A549 (cell line): ENCODE measurements at regions not wholly inside any gene's neighbourhood (a gene's known extent, or its start where the extent isn't known, plus 50 kb on each side); places are given as distances from the start of the nearest gene placed in this dataset.

ENCODE experiments used
- ATAC-seq, 2 experiments: fragments of 200-7000 bp in 1 of 2; fragments of >200 bp in 1 of 2; cut with Nextera tagmentation in 1 of 2; cut with Tn5 transposase in 1 of 2; 3 replicates each; pipeline versions ENCODE4 v1.8.0 to v1.9.1; 2018 to 2020; ENCODE audit warnings: mild to moderate bottlenecking in 1 of 2, moderate library complexity in 1 of 2
- CTCF ChIA-PET: fragments of 300-600 bp; sonication (Branson Sonifier 250); formaldehyde crosslinking; extraction: SDS; loops from one replicate; lab custom pipeline; 2021; ENCODE audit warnings: antibody characterized with exemption, inconsistent platforms; lab: Yijun Ruan, JAX
- POLR2A ChIA-PET: fragments of 350-600 bp; formaldehyde crosslinking; extraction: SDS; loops from one replicate; lab custom pipeline; 2021; ENCODE audit warnings: antibody characterized with exemption, inconsistent platforms; lab: Yijun Ruan, JAX
- DNase-seq, 2 experiments: peaks; one replicate each; pipeline versions ENCODE4 v3.0.0 to v3.0.0-alpha.2; 2011 to 2016; ENCODE audit warnings: low read depth in 1 of 2, low spot score in 1 of 2
- FAIRE-seq: peaks from 2 replicates; lab custom pipeline; 2011; peaks lifted over from hg19 to GRCh38; lab: Jason Lieb, UNC
- H3K27ac ChIP-seq, 2 experiments: fragments of >200 bp; sonication (Bioruptor Twin); formaldehyde crosslinking; 3 replicates each; pipeline ENCODE4 v1.5.1; 2016 to 2017
- H3K4me1 ChIP-seq: fragments of >200 bp; sonication (Bioruptor Twin); formaldehyde crosslinking; 3 replicates; pipeline ENCODE4 v1.6.1; 2016
- H3K4me2 ChIP-seq: fragments of >200 bp; sonication (Bioruptor Twin); formaldehyde crosslinking; 3 replicates; pipeline ENCODE4 v1.6.1; 2016
- H3K4me3 ChIP-seq: fragments of >200 bp; sonication (Bioruptor Twin); formaldehyde crosslinking; 3 replicates; pipeline ENCODE4 v1.5.1; 2016
- H3K9me3 ChIP-seq: fragments of >200 bp; sonication (Bioruptor Twin); formaldehyde crosslinking; 3 replicates; pipeline ENCODE4 v1.6.1; 2016
- CHD2 ChIP-seq: fragments of 150-350 bp; IDR thresholded peaks from 2 replicates; pipeline ENCODE4 v1.6.1; 2014; ENCODE audit warnings: low read length; ENCODE audit not compliant: partially characterized antibody
- EP300 ChIP-seq, 2 experiments: fragments of >200 bp; sonication (Bioruptor Twin); formaldehyde crosslinking; IDR thresholded peaks; 2 replicates in 1 of 2; 3 replicates in 1 of 2; pipeline ENCODE4 v1.6.1; 2016 to 2017
- ESRRA ChIP-seq: fragments of 150-350 bp; IDR thresholded peaks from 2 replicates; pipeline ENCODE4 v1.6.1; 2014; ENCODE audit warnings: mild to moderate bottlenecking, low read length, borderline replicate concordance
- HDAC2 ChIP-seq: fragments of 200-600 bp; sonication (generic); IDR thresholded peaks from 2 replicates; pipeline ENCODE4 v1.6.1; 2016
- HOXB13 ChIP-seq: fragments of 250-450 bp; sonication (Bioruptor Pico); IDR thresholded peaks from 2 replicates; pipeline ENCODE4 v1.5.0; 2020; ENCODE audit warnings: low read depth, mild to moderate bottlenecking, moderate library complexity
- KDM5A ChIP-seq: fragments of 200-600 bp; sonication (generic); IDR thresholded peaks from 2 replicates; pipeline ENCODE4 v1.6.1; 2016; ENCODE audit warnings: antibody characterized with exemption, mild to moderate bottlenecking
- MAFK ChIP-seq: fragments of 450-650 bp; IDR thresholded peaks from 2 replicates; pipeline ENCODE4 v1.6.1; 2014; ENCODE audit not compliant: partially characterized antibody
- NFE2L2 ChIP-seq: fragments of 150-350 bp; conservative IDR thresholded peaks from 2 replicates; pipeline ENCODE4 v1.6.1; 2014; ENCODE audit warnings: low read length
- RAD21 ChIP-seq, 2 experiments: fragments of >200 bp in 1 of 2; sonication (Bioruptor Twin) in 1 of 2; formaldehyde crosslinking in 1 of 2; IDR thresholded peaks in 1 of 2; conservative IDR thresholded peaks in 1 of 2; 2 replicates in 1 of 2; 3 replicates in 1 of 2; pipeline ENCODE4 v1.6.1; 2012 to 2018; ENCODE audit warnings: inconsistent platforms in 1 of 2
- RNF2 ChIP-seq: fragments of 200-600 bp; sonication (generic); IDR thresholded peaks from 2 replicates; pipeline ENCODE4 v1.6.1; 2016; ENCODE audit warnings: low read depth, mild to moderate bottlenecking, antibody characterized with exemption, moderate library complexity, borderline replicate concordance
- TFCP2L1 ChIP-seq: fragments of 250-450 bp; sonication (Bioruptor Pico); IDR thresholded peaks from 2 replicates; pipeline ENCODE4 v1.5.0; 2021; ENCODE audit warnings: mild to moderate bottlenecking
- TP53 ChIP-seq: fragments of 250-450 bp; sonication (Bioruptor Pico); IDR thresholded peaks from 2 replicates; pipeline ENCODE4 v1.5.0; 2021; ENCODE audit warnings: mild to moderate bottlenecking, moderate library complexity
- ZFP36 ChIP-seq: fragments of 450-650 bp; IDR thresholded peaks from 2 replicates; pipeline ENCODE4 v1.6.1; 2014; ENCODE audit warnings: borderline replicate concordance; ENCODE audit not compliant: partially characterized antibody
- ZNF302 ChIP-seq: fragments of 250-450 bp; sonication (Bioruptor Pico); IDR thresholded peaks from 2 replicates; pipeline ENCODE4 v1.9.0; 2021; ENCODE audit warnings: inconsistent platforms, mild to moderate bottlenecking, moderate library complexity
- WGBS: methylation state at CpG from one replicate; pipeline ENCODE4 v1.1.6; 2017; ENCODE audit errors: missing lambda C conversion rate; 5-methylcytosine and 5-hydroxymethylcytosine counted together
- TF ChIP-seq, protein P1 (sequence below): fragments of 450-650 bp; IDR thresholded peaks from 2 replicates; pipeline ENCODE4 v1.6.1; 2014; ENCODE audit warnings: antibody characterized with exemption
- TF ChIP-seq, protein P2 (sequence below): fragments of 250-450 bp; sonication (Bioruptor Pico); IDR thresholded peaks from 2 replicates; pipeline ENCODE4 v1.5.0; 2021; ENCODE audit warnings: mild to moderate bottlenecking, moderate library complexity, borderline replicate concordance
- TF ChIP-seq, protein P3 (sequence below): fragments of >200 bp; sonication (Bioruptor Twin); formaldehyde crosslinking; IDR thresholded peaks from 3 replicates; pipeline ENCODE4 v1.6.1; 2016
- TF ChIP-seq, protein P4 (sequence below): fragments of >200 bp; sonication (Bioruptor Twin); formaldehyde crosslinking; IDR thresholded peaks from 2 replicates; pipeline ENCODE4 v1.6.1; 2016

DNA sequence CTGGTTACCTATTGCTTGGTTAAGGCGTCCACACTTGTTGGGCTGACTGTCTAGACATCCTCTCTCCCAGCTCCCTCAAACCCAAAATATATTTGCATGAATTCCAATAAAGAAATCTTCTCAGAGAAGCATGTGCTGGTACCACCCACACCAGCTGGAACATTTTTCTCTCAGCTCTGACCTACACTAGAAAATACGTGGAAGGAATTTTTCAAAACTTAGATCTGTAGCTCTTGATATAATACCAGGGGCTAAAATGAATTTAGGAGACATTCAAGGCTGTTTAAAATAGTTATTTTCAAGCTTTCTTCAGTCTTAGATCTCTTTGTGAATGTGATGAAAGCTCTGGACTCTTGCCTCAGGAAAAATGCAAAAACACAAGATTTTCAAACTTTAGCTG, 590.4 kb downstream of the PDCD6IP start:
- Histone ChIP-seq H3K4me3 (no peak overlapping the region), H3K9me3 (no peaks in the 10 kb centered on the region), H3K4me2 (no peak overlapping the region), H3K27ac (no peak overlapping the region), H3K4me1 (no peaks in the 10 kb centered on the region)
- CTCF ChIA-PET: interaction anchor here (2.2 kb wide), 1 partner anchor 11 kb away, joined by 5 read pairs; no protein-coding TSS in a partner anchor
- TF ChIP-seq TFCP2L1 (CRISPR knock-in tag): no peak
- no peak for TF ChIP-seq KDM5A
- TF ChIP-seq, protein P1, sequence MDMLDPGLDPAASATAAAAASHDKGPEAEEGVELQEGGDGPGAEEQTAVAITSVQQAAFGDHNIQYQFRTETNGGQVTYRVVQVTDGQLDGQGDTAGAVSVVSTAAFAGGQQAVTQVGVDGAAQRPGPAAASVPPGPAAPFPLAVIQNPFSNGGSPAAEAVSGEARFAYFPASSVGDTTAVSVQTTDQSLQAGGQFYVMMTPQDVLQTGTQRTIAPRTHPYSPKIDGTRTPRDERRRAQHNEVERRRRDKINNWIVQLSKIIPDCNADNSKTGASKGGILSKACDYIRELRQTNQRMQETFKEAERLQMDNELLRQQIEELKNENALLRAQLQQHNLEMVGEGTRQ: no peak
- no peak for TF ChIP-seq ZNF302 (CRISPR knock-in tag)
- TF ChIP-seq EP300 (IDR thresholded peaks at IDR 0.05): no peak
- TF ChIP-seq TP53: no peak
- TF ChIP-seq HDAC2: no peak
- no peak for TF ChIP-seq MAFK
- TF ChIP-seq, protein P2, sequence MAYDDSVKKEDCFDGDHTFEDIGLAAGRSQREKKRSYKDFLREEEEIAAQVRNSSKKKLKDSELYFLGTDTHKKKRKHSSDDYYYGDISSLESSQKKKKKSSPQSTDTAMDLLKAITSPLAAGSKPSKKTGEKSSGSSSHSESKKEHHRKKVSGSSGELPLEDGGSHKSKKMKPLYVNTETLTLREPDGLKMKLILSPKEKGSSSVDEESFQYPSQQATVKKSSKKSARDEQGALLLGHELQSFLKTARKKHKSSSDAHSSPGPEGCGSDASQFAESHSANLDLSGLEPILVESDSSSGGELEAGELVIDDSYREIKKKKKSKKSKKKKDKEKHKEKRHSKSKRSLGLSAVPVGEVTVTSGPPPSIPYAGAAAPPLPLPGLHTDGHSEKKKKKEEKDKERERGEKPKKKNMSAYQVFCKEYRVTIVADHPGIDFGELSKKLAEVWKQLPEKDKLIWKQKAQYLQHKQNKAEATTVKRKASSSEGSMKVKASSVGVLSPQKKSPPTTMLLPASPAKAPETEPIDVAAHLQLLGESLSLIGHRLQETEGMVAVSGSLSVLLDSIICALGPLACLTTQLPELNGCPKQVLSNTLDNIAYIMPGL: no peak
- TF ChIP-seq RNF2: no peak
- TF ChIP-seq NFE2L2: no peak
- no peak for TF ChIP-seq HOXB13 (CRISPR knock-in tag)
- TF ChIP-seq, protein P3, sequence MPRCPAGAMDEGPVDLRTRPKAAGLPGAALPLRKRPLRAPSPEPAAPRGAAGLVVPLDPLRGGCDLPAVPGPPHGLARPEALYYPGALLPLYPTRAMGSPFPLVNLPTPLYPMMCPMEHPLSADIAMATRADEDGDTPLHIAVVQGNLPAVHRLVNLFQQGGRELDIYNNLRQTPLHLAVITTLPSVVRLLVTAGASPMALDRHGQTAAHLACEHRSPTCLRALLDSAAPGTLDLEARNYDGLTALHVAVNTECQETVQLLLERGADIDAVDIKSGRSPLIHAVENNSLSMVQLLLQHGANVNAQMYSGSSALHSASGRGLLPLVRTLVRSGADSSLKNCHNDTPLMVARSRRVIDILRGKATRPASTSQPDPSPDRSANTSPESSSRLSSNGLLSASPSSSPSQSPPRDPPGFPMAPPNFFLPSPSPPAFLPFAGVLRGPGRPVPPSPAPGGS: no peak
- FAIRE-seq (no peak), DNase-seq (no peak), ATAC-seq (no peak)
- POLR2A ChIA-PET: no interaction called here
- 7% methylated on average over 2 of the region's 2 CpGs for WGBS

DNA sequence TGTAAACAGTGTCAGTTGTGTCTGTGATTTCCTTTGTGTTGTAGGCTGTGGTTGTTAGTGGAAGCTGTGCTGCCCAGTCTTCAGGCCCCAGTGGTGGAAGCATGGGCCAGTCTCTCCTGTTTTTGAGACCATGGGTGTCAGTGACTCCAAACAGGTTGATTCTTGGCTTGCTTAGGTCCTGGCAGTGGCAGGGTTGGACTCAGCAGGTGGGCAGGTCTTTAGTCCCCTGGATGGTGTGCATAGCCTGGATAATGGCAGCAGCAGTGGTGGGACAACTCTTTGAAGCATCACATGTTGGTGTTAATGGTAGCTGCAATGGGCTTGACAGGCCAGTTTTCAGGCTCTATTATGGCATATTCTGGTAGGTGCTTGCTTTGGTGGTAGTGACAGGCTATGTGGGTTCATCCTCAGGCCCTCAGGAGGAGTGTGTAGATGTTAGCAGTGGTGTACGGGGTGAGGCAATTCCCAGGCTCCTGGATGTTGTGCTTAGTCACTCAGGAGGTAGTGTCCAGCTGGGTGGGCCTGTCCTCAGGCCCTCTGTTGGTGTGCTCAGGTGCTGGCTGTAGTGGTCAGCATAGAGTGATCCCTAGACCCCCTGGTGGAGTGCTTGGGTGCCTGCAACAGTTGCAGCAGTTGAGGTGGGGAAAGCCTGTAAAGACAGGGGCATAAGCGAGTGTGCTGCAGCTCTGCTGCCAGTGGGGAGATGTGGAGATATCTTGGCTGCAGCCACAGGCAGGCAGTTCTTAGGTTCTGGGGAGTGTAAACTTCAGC, 596.7 kb downstream of the PDCD6IP start:
- 25% methylated on average over 2 of the region's 2 CpGs for WGBS
- CTCF ChIA-PET: no interaction called here
- Histone ChIP-seq H3K9me3 (no peaks in the 10 kb centered on the region), H3K4me3 (no peak overlapping the region), H3K27ac (no peak overlapping the region), H3K4me2 (no peak overlapping the region), H3K4me1 (no peaks in the 10 kb centered on the region)
- DNase-seq (no peak), FAIRE-seq (no peak), ATAC-seq (peak in 1 of 2 experiments; percentile 77; a peak in 4 of 6 replicates)
- 0 out of 5 replicates have a peak, but pooled peaks of 1 of the 2 experiments have one; percentile 8 for TF ChIP-seq RAD21 (conservative IDR thresholded peaks at IDR 0.05 in 1 of 2, IDR thresholded peaks at IDR 0.05 in 1 of 2)
- TF ChIP-seq, protein P1: no peak
- POLR2A ChIA-PET: no interaction called here

DNA sequence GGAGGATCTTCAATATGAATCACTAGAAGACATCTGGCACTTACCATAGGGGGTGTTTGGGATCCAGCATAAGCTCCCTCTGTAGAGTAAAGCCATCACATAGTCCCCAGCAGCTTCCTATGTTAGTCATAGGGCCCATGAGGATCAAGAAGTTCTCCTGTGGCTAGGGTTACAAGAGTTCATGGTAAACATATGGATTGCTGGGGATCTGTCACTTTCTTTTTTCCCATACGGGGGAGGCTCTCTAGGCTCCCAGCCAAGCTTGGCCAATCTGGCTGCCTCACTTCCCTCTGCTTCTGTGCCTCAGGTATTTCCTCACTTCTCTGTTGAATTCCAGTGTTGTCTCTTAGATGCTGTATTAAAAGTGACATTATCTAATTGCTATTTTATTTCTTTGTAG, 597.9 kb downstream of the PDCD6IP start:
- Histone ChIP-seq H3K4me3 (no peak overlapping the region), H3K27ac (no peak overlapping the region), H3K4me2 (no peak overlapping the region), H3K9me3 (no peaks in the 10 kb centered on the region), H3K4me1 (no peaks in the 10 kb centered on the region)
- POLR2A ChIA-PET: no interaction called here
- FAIRE-seq (no peak), ATAC-seq (no peak), DNase-seq (no peak)
- CTCF ChIA-PET: no interaction called here
- WGBS: 18% methylated on average over 1 of the region's 1 CpG
- TF ChIP-seq ESRRA (no peak), EP300 (IDR thresholded peaks at IDR 0.05) (no peak), ZFP36 (no peak), CHD2 (no peak), HDAC2 (no peak)
- TF ChIP-seq, protein P2: no peak
- TF ChIP-seq, protein P4, sequence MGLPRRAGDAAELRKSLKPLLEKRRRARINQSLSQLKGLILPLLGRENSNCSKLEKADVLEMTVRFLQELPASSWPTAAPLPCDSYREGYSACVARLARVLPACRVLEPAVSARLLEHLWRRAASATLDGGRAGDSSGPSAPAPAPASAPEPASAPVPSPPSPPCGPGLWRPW: no peak
